Ishikawa (cell line): ENCODE measurements at regions not wholly inside any gene's neighbourhood (a gene's known extent, or its start where the extent isn't known, plus 50 kb on each side); places are given as distances from the start of the nearest gene placed in this dataset.

Experiments used
- CEBPB ChIP-seq: IDR thresholded peaks from 2 replicates; pipeline ENCODE4 v1.6.1; 2012
- CREB1 ChIP-seq: IDR thresholded peaks from 2 replicates; pipeline ENCODE4 v1.6.1; 2012; ENCODE audit warnings: low read depth
- EGR1 ChIP-seq: IDR thresholded peaks from 2 replicates; pipeline ENCODE4 v1.6.1; 2012
- EP300 ChIP-seq: IDR thresholded peaks from 2 replicates; pipeline ENCODE4 v1.6.1; 2012; ENCODE audit warnings: borderline replicate concordance
- FOXM1 ChIP-seq: IDR thresholded peaks from 2 replicates; pipeline ENCODE4 v1.6.1; 2012; ENCODE audit warnings: low read depth, borderline replicate concordance
- NFIC ChIP-seq: IDR thresholded peaks from 2 replicates; pipeline ENCODE4 v1.6.1; 2012
- RAD21 ChIP-seq: IDR thresholded peaks from 2 replicates; pipeline ENCODE4 v1.6.1; 2012; ENCODE audit warnings: low read depth
- REST ChIP-seq: IDR thresholded peaks from 2 replicates; pipeline ENCODE4 v1.6.1; 2012; ENCODE audit warnings: low read depth, mild to moderate bottlenecking
- TAF1 ChIP-seq: IDR thresholded peaks from 2 replicates; pipeline ENCODE4 v1.6.1; 2012; ENCODE audit warnings: low read depth, mild to moderate bottlenecking
- TCF12 ChIP-seq: IDR thresholded peaks from 2 replicates; pipeline ENCODE4 v1.6.1; 2012; ENCODE audit warnings: low read depth
- TEAD4 ChIP-seq: IDR thresholded peaks from 2 replicates; pipeline ENCODE4 v1.6.1; 2012
- USF1 ChIP-seq: IDR thresholded peaks from 2 replicates; pipeline ENCODE4 v1.6.1; 2012
- YY1 ChIP-seq: IDR thresholded peaks from 2 replicates; pipeline ENCODE4 v1.6.1; 2012; ENCODE audit warnings: low read depth
- ZBTB7A ChIP-seq: IDR thresholded peaks from 2 replicates; pipeline ENCODE4 v1.6.1; 2012; ENCODE audit warnings: low read depth
- TF ChIP-seq, protein P1 (sequence below): IDR thresholded peaks from 2 replicates; pipeline ENCODE4 v1.6.1; 2012

DNA sequence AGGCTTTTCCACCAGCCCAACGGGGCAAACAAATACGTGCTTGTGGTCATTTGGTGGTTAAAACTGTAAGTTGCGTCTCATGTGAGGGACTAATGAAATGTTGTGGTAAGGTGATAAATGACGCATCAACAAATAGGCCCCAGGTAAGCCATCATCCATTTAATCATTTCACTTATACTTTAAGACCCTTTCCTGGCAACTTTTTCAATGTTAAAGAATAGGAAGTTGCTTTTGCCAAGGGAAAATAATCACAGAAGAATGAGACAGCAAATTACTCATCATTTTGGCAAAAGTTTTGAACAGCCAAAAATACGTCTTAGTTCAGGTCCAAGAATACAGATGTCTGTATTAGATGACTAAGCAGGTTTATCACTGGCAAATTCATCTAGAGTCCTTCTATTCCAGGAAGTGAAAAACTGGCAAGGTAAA is 660.4 kb downstream of the SLITRK1 start:
- no peak for TF ChIP-seq TEAD4
- TF ChIP-seq EP300: no peak
- TF ChIP-seq, protein P1, sequence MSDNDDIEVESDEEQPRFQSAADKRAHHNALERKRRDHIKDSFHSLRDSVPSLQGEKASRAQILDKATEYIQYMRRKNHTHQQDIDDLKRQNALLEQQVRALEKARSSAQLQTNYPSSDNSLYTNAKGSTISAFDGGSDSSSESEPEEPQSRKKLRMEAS: no peak
- no peak for TF ChIP-seq YY1
- TF ChIP-seq REST: no peak
- TF ChIP-seq ZBTB7A: no peak
- TF ChIP-seq CREB1: no peak
- TF ChIP-seq USF1: no peak
- no peak for TF ChIP-seq CEBPB
- TF ChIP-seq TCF12: no peak
- TF ChIP-seq FOXM1: no peak
- no peak for TF ChIP-seq NFIC
- no peak for TF ChIP-seq EGR1
- no peak for TF ChIP-seq TAF1
- no peak for TF ChIP-seq RAD21

- TF ChIP-seq CEBPB (no peak), FOXM1 (no peak), NFIC (peak; percentile 26; the same call in 1 of the 2 replicates), YY1 (no peak), REST (no peak), TAF1 (no peak), RAD21 (no peak)
Observed at GRCh38 chr13:83221256-83221655, 661.0 kb downstream of the SLITRK1 start.

GRCh38 chr13:83220241-83220640 is 662.0 kb downstream of the SLITRK1 start:
- no peak for TF ChIP-seq FOXM1
- no peak for TF ChIP-seq USF1
- no peak for TF ChIP-seq CEBPB
- TF ChIP-seq EP300: no peak
- no peak for TF ChIP-seq NFIC
- TF ChIP-seq TEAD4: no peak

DNA sequence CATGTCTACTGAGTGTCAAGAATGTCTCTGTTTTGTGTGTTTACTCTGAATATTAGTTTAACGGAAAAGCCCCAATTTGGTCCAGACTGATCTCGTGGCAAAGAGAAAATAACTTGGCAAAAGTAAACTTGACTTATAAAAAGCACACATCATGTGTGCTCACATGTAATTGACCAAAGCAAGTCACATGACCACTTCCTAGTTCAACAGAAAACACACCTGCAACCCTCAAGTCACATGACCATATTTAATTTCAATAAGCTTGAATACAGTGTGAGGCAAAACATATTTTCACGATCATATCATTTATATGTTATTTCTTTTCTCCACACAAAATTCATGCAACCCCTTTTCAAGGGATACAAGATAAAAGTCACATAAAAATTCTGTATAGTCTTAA is 662.4 kb downstream of the SLITRK1 start:
- TF ChIP-seq EGR1: no peak
- TF ChIP-seq TCF12: no peak
- peak; percentile 45; the same call in 1 of the 2 replicates for TF ChIP-seq USF1

DNA sequence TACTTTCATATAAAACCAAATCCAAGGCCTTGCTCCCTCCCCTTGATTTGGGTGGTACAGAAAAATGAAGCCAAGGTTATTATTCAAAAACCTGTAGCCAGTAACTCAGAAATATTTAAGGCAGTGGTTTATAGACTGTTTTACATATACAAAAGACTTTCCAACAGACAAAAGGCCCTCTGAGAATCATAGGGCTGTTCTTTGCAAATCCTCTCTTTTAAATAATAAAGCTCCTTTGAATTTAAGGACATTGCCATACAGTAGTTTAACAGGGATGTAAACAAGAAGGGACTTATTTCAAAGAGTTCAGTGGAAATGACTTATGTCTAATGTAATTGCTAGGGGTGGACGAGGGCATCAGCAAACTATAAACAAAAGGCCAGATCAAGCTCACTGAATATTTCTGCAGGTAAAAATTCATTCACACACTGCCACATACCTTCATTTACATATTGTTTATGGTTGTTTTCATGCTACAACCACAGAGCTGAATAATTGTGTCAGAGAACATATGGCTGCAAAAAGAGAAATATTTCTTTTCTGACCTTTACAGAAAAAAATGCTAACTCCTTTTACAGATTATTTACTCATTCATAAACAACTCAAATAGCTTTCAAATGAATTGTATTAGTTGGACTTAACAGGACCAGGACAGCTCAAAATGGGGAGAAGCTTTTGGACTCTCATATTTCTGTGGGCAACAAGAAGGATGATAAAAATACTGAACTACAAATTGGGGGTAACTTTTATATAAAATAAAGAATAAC is 665.6 kb downstream of the SLITRK1 start:
- no peak for TF ChIP-seq EGR1
- no peak for TF ChIP-seq REST
- no peak for TF ChIP-seq ZBTB7A
- TF ChIP-seq USF1: no peak
- no peak for TF ChIP-seq NFIC
- no peak for TF ChIP-seq RAD21
- no peak for TF ChIP-seq CREB1
- TF ChIP-seq, protein P1: no peak
- TF ChIP-seq EP300: no peak
- no peak for TF ChIP-seq FOXM1
- no peak for TF ChIP-seq TEAD4
- no peak for TF ChIP-seq TAF1
- TF ChIP-seq TCF12: no peak
- TF ChIP-seq YY1: no peak
- TF ChIP-seq CEBPB: no peak
